VCaP (cell line): ENCODE measurements at regions not wholly inside any gene's neighbourhood (a gene's known extent, or its start where the extent isn't known, plus 50 kb on each side); places are given as distances from the start of the nearest gene placed in this dataset.

Experiments used
- H3K27ac ChIP-seq: fragments of 450-650 bp; 2 replicates; pipeline ENCODE4 v1.5.1; 2017
- CTCF ChIP-seq: fragments of 450-650 bp; conservative IDR thresholded peaks from 2 replicates; pipeline ENCODE4 v1.5.1; 2017; ENCODE audit warnings: mild to moderate bottlenecking, moderate library complexity

- no peak overlapping the region for H3K27ac ChIP-seq
- TF ChIP-seq CTCF: no peak
These were observed 183.6 kb upstream of the TNC start for GRCh38 chr9:115301581-115301980.

GRCh38 chr9:115305543-115305942 is 187.6 kb upstream of the TNC start:
- no peak for TF ChIP-seq CTCF

GRCh38 chr9:115306865-115307264 is 188.9 kb upstream of the TNC start:
- no peak for TF ChIP-seq CTCF
- H3K27ac ChIP-seq: no peak overlapping the region

More at GRCh38 chr9:115305543-115305942, 187.6 kb upstream of the TNC start:
- H3K27ac ChIP-seq: no peak overlapping the region

- no peak for TF ChIP-seq CTCF
These were observed 195.6 kb upstream of the TNC start for GRCh38 chr9:115313545-115313944.

GRCh38 chr9:115326461-115326860 is 208.5 kb upstream of the TNC start:
- TF ChIP-seq CTCF: no peak
- peak overlapping the region; percentile 28 for H3K27ac ChIP-seq

More at GRCh38 chr9:115313545-115313944, 195.6 kb upstream of the TNC start:
- no peak overlapping the region for H3K27ac ChIP-seq

- TF ChIP-seq CTCF: no peak
- no peak overlapping the region; the same call in 1 of the 2 replicates for H3K27ac ChIP-seq
These were observed 209.6 kb upstream of the TNC start for GRCh38 chr9:115327436-115328122.

- no peak for TF ChIP-seq CTCF
- peak overlapping the region; percentile 19; the same call in 1 of the 2 replicates for H3K27ac ChIP-seq
These were observed 210.3 kb upstream of the TNC start for GRCh38 chr9:115328228-115328627.
